ENCODE measurements at regions not wholly inside any gene's neighbourhood (a gene's known extent, or its start where the extent isn't known, plus 50 kb on each side); places are given as distances from the start of the nearest gene placed in this dataset.

DNA sequence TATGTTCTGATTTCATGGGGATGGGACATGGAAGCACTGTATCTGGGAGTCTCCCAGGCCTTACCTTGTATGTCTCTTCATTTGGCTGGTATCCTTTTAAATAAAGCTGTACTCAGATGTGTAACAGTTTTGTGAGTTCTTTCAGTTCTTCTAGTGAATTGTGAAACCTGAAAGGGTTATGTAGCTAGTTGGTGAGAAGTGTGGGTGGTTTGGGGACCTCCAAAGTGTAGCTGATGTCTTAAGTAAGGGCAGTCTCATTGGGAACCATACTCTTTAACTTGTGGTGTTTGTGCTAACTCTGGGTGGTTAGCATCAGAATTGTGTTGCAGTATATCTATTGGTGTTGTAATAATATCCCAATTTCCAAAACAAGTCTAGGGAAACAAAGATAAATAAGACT lies 166.9 kb upstream of the CCNH start:
- TF ChIP-seq, protein P1, sequence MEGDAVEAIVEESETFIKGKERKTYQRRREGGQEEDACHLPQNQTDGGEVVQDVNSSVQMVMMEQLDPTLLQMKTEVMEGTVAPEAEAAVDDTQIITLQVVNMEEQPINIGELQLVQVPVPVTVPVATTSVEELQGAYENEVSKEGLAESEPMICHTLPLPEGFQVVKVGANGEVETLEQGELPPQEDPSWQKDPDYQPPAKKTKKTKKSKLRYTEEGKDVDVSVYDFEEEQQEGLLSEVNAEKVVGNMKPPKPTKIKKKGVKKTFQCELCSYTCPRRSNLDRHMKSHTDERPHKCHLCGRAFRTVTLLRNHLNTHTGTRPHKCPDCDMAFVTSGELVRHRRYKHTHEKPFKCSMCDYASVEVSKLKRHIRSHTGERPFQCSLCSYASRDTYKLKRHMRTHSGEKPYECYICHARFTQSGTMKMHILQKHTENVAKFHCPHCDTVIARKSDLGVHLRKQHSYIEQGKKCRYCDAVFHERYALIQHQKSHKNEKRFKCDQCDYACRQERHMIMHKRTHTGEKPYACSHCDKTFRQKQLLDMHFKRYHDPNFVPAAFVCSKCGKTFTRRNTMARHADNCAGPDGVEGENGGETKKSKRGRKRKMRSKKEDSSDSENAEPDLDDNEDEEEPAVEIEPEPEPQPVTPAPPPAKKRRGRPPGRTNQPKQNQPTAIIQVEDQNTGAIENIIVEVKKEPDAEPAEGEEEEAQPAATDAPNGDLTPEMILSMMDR (conservative IDR thresholded peaks at IDR 0.05; ENCODE audit: low read depth in 2 of 2) = no peak
- TF ChIP-seq, protein P2, sequence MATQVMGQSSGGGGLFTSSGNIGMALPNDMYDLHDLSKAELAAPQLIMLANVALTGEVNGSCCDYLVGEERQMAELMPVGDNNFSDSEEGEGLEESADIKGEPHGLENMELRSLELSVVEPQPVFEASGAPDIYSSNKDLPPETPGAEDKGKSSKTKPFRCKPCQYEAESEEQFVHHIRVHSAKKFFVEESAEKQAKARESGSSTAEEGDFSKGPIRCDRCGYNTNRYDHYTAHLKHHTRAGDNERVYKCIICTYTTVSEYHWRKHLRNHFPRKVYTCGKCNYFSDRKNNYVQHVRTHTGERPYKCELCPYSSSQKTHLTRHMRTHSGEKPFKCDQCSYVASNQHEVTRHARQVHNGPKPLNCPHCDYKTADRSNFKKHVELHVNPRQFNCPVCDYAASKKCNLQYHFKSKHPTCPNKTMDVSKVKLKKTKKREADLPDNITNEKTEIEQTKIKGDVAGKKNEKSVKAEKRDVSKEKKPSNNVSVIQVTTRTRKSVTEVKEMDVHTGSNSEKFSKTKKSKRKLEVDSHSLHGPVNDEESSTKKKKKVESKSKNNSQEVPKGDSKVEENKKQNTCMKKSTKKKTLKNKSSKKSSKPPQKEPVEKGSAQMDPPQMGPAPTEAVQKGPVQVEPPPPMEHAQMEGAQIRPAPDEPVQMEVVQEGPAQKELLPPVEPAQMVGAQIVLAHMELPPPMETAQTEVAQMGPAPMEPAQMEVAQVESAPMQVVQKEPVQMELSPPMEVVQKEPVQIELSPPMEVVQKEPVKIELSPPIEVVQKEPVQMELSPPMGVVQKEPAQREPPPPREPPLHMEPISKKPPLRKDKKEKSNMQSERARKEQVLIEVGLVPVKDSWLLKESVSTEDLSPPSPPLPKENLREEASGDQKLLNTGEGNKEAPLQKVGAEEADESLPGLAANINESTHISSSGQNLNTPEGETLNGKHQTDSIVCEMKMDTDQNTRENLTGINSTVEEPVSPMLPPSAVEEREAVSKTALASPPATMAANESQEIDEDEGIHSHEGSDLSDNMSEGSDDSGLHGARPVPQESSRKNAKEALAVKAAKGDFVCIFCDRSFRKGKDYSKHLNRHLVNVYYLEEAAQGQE (IDR thresholded peaks at IDR 0.05; ENCODE audit: unreplicated experiment) = no peak
- TF ChIP-seq POLR2AphosphoS5 (IDR thresholded peaks at IDR 0.05; ENCODE audit: low read depth) (no peak), JUNB (IDR thresholded peaks at IDR 0.05; ENCODE audit: unreplicated experiment) (no peak), EZH2phosphoT487 (IDR thresholded peaks at IDR 0.05; ENCODE audit: unreplicated experiment) (no peak), EZH2 (IDR thresholded peaks at IDR 0.05; ENCODE audit: low read depth, unreplicated experiment) (no peak), STAT1 (IDR thresholded peaks at IDR 0.05; ENCODE audit: unreplicated experiment) (no peak), CREB1 (CRISPR knock-in tag; IDR thresholded peaks at IDR 0.05; ENCODE audit: low read depth) (no peak)

All from GM23338 (cell line).